Sigmoid colon (tissue), 4 donors: ENCODE measurements at regions not wholly inside any gene's neighbourhood (a gene's known extent, or its start where the extent isn't known, plus 50 kb on each side); places are given as distances from the start of the nearest gene placed in this dataset.
"Not testable (repeated sequence)": the region's sequence is repeated elsewhere in the genome, so short reads cannot be mapped to it uniquely, and the experiment has no call there.

Experiments
- CTCF ChIP-seq, 4 experiments: fragments of 450-650 bp in 3 of 4; fragments of 200-600 bp in 1 of 4; IDR thresholded peaks; one replicate each; pipeline ENCODE4 v1.5.1; 2016 to 2019; ENCODE audit warnings: antibody characterized with exemption in 4 of 4, mild to moderate bottlenecking in 3 of 4, moderate library complexity in 2 of 4
- POLR2AphosphoS5 ChIP-seq, 4 donors: sonication (generic); formaldehyde crosslinking; IDR thresholded peaks; one replicate each; pipeline ENCODE4 v1.6.1; 2017; ENCODE audit warnings: antibody characterized with exemption in 4 of 4

DNA sequence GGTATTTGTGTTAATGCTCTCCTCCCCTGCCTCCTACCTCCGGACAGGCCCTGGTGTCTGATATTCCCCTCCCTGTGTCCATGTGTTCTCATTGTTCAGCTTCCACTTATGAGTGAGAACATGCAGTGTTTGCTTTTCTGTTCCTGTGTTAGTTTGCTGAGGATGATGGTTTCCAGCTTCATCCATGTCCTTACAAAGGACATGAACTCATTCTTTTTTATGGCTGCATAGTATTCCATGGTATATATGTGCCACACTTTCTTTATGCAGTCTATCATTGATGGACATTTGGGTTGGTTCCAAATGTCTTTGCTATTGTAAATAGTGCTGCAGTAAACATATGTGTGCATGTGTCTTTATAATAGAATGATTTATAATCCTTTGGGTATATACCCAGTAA, 105.2 kb upstream of the SNX2 start:
- not testable (repeated sequence) for TF ChIP-seq CTCF, POLR2AphosphoS5 (IDR thresholded peaks at IDR 0.05)
